PC-3 (cell line): ENCODE measurements at regions not wholly inside any gene's neighbourhood (a gene's known extent, or its start where the extent isn't known, plus 50 kb on each side); places are given as distances from the start of the nearest gene placed in this dataset.

Experiments used
- ATAC-seq: fragments of 200-7000 bp; cut with Tn5 transposase; 2 replicates; pipeline ENCODE4 v1.9.1; 2020; ENCODE audit warnings: mild to moderate bottlenecking, moderate library complexity
- BruUV-seq: library from RNA; stranded (reverse); fragments of 400-500 nt; replicated peaks from 2 replicates; lab custom pipeline; 2021; lab: Mats Ljungman, UMichigan
- CTCF ChIA-PET: fragments of 300-600 bp; sonication (Branson Sonifier 250); formaldehyde crosslinking; loops from one replicate; lab custom pipeline; 2022; ENCODE audit warnings: antibody characterized with exemption; lab: Charles Lee
- POLR2A ChIA-PET: fragments of 300-600 bp; sonication (Branson Sonifier 250); formaldehyde crosslinking; loops from one replicate; lab custom pipeline; 2022; ENCODE audit warnings: antibody characterized with exemption; ENCODE audit not compliant: unreplicated experiment; lab: Charles Lee
- DNase-seq: peaks from one replicate; pipeline ENCODE4 v3.0.0-alpha.2; 2015
- H2AFZ ChIP-seq: fragments of 300-600 bp; sonication (generic); 2 replicates; pipeline ENCODE4 v1.6.0; 2016; ENCODE audit warnings: antibody characterized with exemption, low read length
- H3F3A ChIP-seq: fragments of 300-600 bp; sonication (generic); one replicate; pipeline ENCODE4 v1.6.0; 2017; ENCODE audit warnings: antibody characterized with exemption, low read length, control low read depth, mild to moderate bottlenecking; ENCODE audit not compliant: unreplicated experiment
- H3K27ac ChIP-seq: fragments of 300-600 bp; sonication (generic); 2 replicates; pipeline ENCODE4 v1.5.1; 2016; ENCODE audit warnings: mild to moderate bottlenecking, low read length
- H3K27me3 ChIP-seq: fragments of 300-600 bp; sonication (generic); 2 replicates; pipeline ENCODE4 v1.6.1; 2016; ENCODE audit warnings: low read length, mixed read lengths
- H3K36me3 ChIP-seq: fragments of 300-600 bp; sonication (generic); 2 replicates; pipeline ENCODE4 v1.6.1; 2016; ENCODE audit warnings: low read depth, mixed run types, low read length, mixed read lengths
- H3K4me1 ChIP-seq: fragments of 300-600 bp; sonication (generic); 2 replicates; pipeline ENCODE4 v1.5.1; 2016; ENCODE audit warnings: low read length; ENCODE audit not compliant: insufficient read depth
- H3K4me2 ChIP-seq: fragments of 300-600 bp; sonication (generic); 2 replicates; pipeline ENCODE4 v1.6.0; 2016; ENCODE audit warnings: low read length
- H3K4me3 ChIP-seq: fragments of 300-600 bp; sonication (generic); 2 replicates; pipeline ENCODE4 v1.5.1; 2016; ENCODE audit warnings: mild to moderate bottlenecking, low read length, mixed read lengths
- H3K79me2 ChIP-seq: fragments of 300-600 bp; sonication (generic); 2 replicates; pipeline ENCODE4 v1.6.1; 2017; ENCODE audit warnings: low read length, mixed read lengths
- H3K9ac ChIP-seq: fragments of 300-600 bp; sonication (generic); 2 replicates; pipeline ENCODE4 v1.6.0; 2016; ENCODE audit warnings: mild to moderate bottlenecking, low read length
- H3K9me2 ChIP-seq: fragments of 300-600 bp; sonication (generic); replicated peaks from 2 replicates; pipeline ENCODE4 v1.6.1; 2016; ENCODE audit warnings: mixed run types, low read length, mixed read lengths
- H3K9me3 ChIP-seq: fragments of 300-600 bp; sonication (generic); 2 replicates; pipeline ENCODE4 v1.6.1; 2016; ENCODE audit warnings: low read length, mixed read lengths
- H4K20me1 ChIP-seq: fragments of 300-600 bp; sonication (generic); 2 replicates; pipeline ENCODE4 v1.6.1; 2016; ENCODE audit warnings: low read length, mixed read lengths
- CTCF ChIP-seq: fragments of 300-600 bp; sonication (generic); conservative IDR thresholded peaks from 2 replicates; pipeline ENCODE4 v1.5.1; 2017; ENCODE audit warnings: antibody characterized with exemption, low read depth, mild to moderate bottlenecking, low read length
- EZH2 ChIP-seq: fragments of 300-600 bp; sonication (generic); IDR thresholded peaks from one replicate; pipeline ENCODE4 v1.6.1; 2017; ENCODE audit warnings: antibody characterized with exemption, mild to moderate bottlenecking, low read length; ENCODE audit not compliant: unreplicated experiment
- EZH2phosphoT487 ChIP-seq: fragments of 300-600 bp; sonication (generic); IDR thresholded peaks from 2 replicates; pipeline ENCODE4 v1.6.1; 2018; ENCODE audit warnings: mild to moderate bottlenecking, antibody characterized with exemption, low read length, borderline replicate concordance
- intact Hi-C: fragments of 100-400 bp; cut with micrococcal nuclease; formaldehyde crosslinking; loops from 2 replicates; pipeline ENCODE4 v1.9.0; 2023

- H3F3A ChIP-seq: no peaks in the 10 kb centered on the region
- no peak overlapping the region for H3K9ac ChIP-seq
- H3K9me2 ChIP-seq: no peaks in the 10 kb centered on the region
- H3K4me2 ChIP-seq: no peak overlapping the region
- no peak overlapping the region for H2AFZ ChIP-seq
- intact Hi-C loops: no loop called here
- no peak overlapping the region for H3K4me3 ChIP-seq
- no TSS peak for BruUV-seq
- no peak for TF ChIP-seq CTCF
- no peak for TF ChIP-seq EZH2
- TF ChIP-seq EZH2phosphoT487: no peak
- no peaks in the 10 kb centered on the region for H3K36me3 ChIP-seq
- ChIA-PET POLR2A (no interaction called here), CTCF (interaction anchor here (0.6 kb wide), 1 partner anchor 60 kb away, joined by 5 read pairs; no protein-coding TSS in a partner anchor)
- H3K4me1 ChIP-seq: no peaks in the 10 kb centered on the region
- ATAC-seq: no peak
- peaks cover 93% of the 10 kb centered on the region for H3K27me3 ChIP-seq
- H4K20me1 ChIP-seq: no peaks in the 10 kb centered on the region
- DNase-seq: no peak
- H3K27ac ChIP-seq: no peak overlapping the region
- no peaks in the 10 kb centered on the region for H3K9me3 ChIP-seq
- H3K79me2 ChIP-seq: no peaks in the 10 kb centered on the region
Observed at GRCh38 chr12:111094157-111095010, 174.0 kb upstream of the MYL2 start.

- H3K9me3 ChIP-seq: no peaks in the 10 kb centered on the region
- ATAC-seq: no peak
- H3K27me3 ChIP-seq: peaks cover 94% of the 10 kb centered on the region
- no peak overlapping the region for H3K9ac ChIP-seq
- no peak for DNase-seq
- BruUV-seq: no TSS peak
- H3K4me2 ChIP-seq: no peak overlapping the region
- intact Hi-C loops: no loop called here
- H3K27ac ChIP-seq: no peak overlapping the region
- H3F3A ChIP-seq: no peaks in the 10 kb centered on the region
- no peaks in the 10 kb centered on the region for H3K9me2 ChIP-seq
- no peaks in the 10 kb centered on the region for H3K4me1 ChIP-seq
- H3K4me3 ChIP-seq: no peak overlapping the region
- H3K36me3 ChIP-seq: no peaks in the 10 kb centered on the region
- POLR2A ChIA-PET: no interaction called here
- CTCF ChIA-PET: interaction anchor here (0.6 kb wide), 1 partner anchor 61 kb away, joined by 5 read pairs; no protein-coding TSS in a partner anchor
- no peaks in the 10 kb centered on the region for H4K20me1 ChIP-seq
- TF ChIP-seq EZH2 (no peak), CTCF (no peak), EZH2phosphoT487 (no peak)
- H2AFZ ChIP-seq: no peak overlapping the region
- H3K79me2 ChIP-seq: no peaks in the 10 kb centered on the region
Observed at GRCh38 chr12:111093428-111094142, 173.2 kb upstream of the MYL2 start.
